WERI-Rb-1 (cell line): ENCODE measurements at regions not wholly inside any gene's neighbourhood (a gene's known extent, or its start where the extent isn't known, plus 50 kb on each side); places are given as distances from the start of the nearest gene placed in this dataset.
"Not testable (repeated sequence)": the region's sequence is repeated elsewhere in the genome, so short reads cannot be mapped to it uniquely, and the experiment has no call there.

Source experiments
- DNase-seq: peaks from one replicate; pipeline ENCODE4 v3.0.0-alpha.2; 2020
- H3K27ac ChIP-seq: fragments of 250-450 bp; sonication (Bioruptor Pico); 2 replicates; pipeline ENCODE4 v1.5.1; 2020; ENCODE audit warnings: mild to moderate bottlenecking, moderate library complexity
- H3K27me3 ChIP-seq: fragments of 250-450 bp; sonication (Bioruptor Pico); 2 replicates; pipeline ENCODE4 v1.5.1; 2021; ENCODE audit warnings: mild to moderate bottlenecking, low read depth, moderate library complexity; ENCODE audit not compliant: insufficient read depth, severe bottlenecking
- H3K36me3 ChIP-seq: fragments of 250-450 bp; sonication (Bioruptor Pico); 2 replicates; pipeline ENCODE4 v1.5.1; 2020; ENCODE audit warnings: mild to moderate bottlenecking, moderate library complexity
- H3K4me3 ChIP-seq: 2 replicates; pipeline ENCODE4 v1.5.1; 2011; ENCODE audit warnings: low read depth, mild to moderate bottlenecking, control low read depth, low read length
- H3K9me3 ChIP-seq: fragments of 250-450 bp; sonication (Bioruptor Pico); 2 replicates; pipeline ENCODE4 v1.5.1; 2021; ENCODE audit warnings: mild to moderate bottlenecking, moderate library complexity; ENCODE audit not compliant: severe bottlenecking
- CTCF ChIP-seq: IDR thresholded peaks from 2 replicates; pipeline ENCODE4 v1.5.1; 2011; ENCODE audit warnings: low read depth, mild to moderate bottlenecking, control low read depth, inconsistent platforms, low read length

GRCh38 chr18:41642756-41643155 lies 312.3 kb upstream of the PIK3C3 start:
- H3K9me3 ChIP-seq, result no peaks in the 10 kb centered on the region
- no peak overlapping the region for H3K27ac ChIP-seq
- H3K4me3 ChIP-seq, result no peak overlapping the region
- TF ChIP-seq CTCF, result no peak
- no peaks in the 10 kb centered on the region for H3K27me3 ChIP-seq
- no peaks in the 10 kb centered on the region for H3K36me3 ChIP-seq
- no peak for DNase-seq

- TF ChIP-seq CTCF, result no peak
- Histone ChIP-seq H3K9me3 (no peaks in the 10 kb centered on the region), H3K27ac (no peak overlapping the region), H3K27me3 (no peaks in the 10 kb centered on the region), H3K36me3 (no peaks in the 10 kb centered on the region), H3K4me3 (no peak overlapping the region)
- DNase-seq, result no peak
Observed at GRCh38 chr18:41639218-41639617, 315.8 kb upstream of the PIK3C3 start.

GRCh38 chr18:41631723-41632285 lies 323.2 kb upstream of the PIK3C3 start:
- H3K4me3 ChIP-seq, DNase-seq, H3K9me3 ChIP-seq, H3K27ac ChIP-seq, H3K36me3 ChIP-seq, H3K27me3 ChIP-seq: not testable (repeated sequence)

- no peak for TF ChIP-seq CTCF
- Histone ChIP-seq H3K27ac (no peak overlapping the region), H3K36me3 (no peaks in the 10 kb centered on the region), H3K9me3 (no peaks in the 10 kb centered on the region), H3K27me3 (no peaks in the 10 kb centered on the region), H3K4me3 (no peak overlapping the region)
- DNase-seq, result no peak
Observed at GRCh38 chr18:41630232-41630886, 324.7 kb upstream of the PIK3C3 start.

- Histone ChIP-seq H3K36me3 (no peaks in the 10 kb centered on the region), H3K27me3 (no peaks in the 10 kb centered on the region), H3K4me3 (no peak overlapping the region), H3K9me3 (no peaks in the 10 kb centered on the region), H3K27ac (no peak overlapping the region)
- no peak for DNase-seq
- TF ChIP-seq CTCF, result no peak
Observed at GRCh38 chr18:41624460-41624859, 330.6 kb upstream of the PIK3C3 start.

- no peaks in the 10 kb centered on the region for H3K36me3 ChIP-seq
Observed at GRCh38 chr18:41621177-41621576, 333.9 kb upstream of the PIK3C3 start.

More at GRCh38 chr18:41621177-41621576, 333.9 kb upstream of the PIK3C3 start:
- Histone ChIP-seq H3K9me3 (no peaks in the 10 kb centered on the region), H3K4me3 (no peak overlapping the region), H3K27me3 (no peaks in the 10 kb centered on the region), H3K27ac (no peak overlapping the region)
- no peak for TF ChIP-seq CTCF
- no peak for DNase-seq
